H1 (cell line): ENCODE measurements at regions not wholly inside any gene's neighbourhood (a gene's known extent, or its start where the extent isn't known, plus 50 kb on each side); places are given as distances from the start of the nearest gene placed in this dataset.
"Not testable (repeated sequence)": the region's sequence is repeated elsewhere in the genome, so short reads cannot be mapped to it uniquely, and the experiment has no call there.

Experiments
- CTCF ChIA-PET: fragments of 300-600 bp; sonication (Branson Sonifier 250); formaldehyde crosslinking; loops from one replicate; lab custom pipeline; 2021; ENCODE audit not compliant: partially characterized antibody; lab: Charles Lee
- POLR2A ChIA-PET: fragments of 300-600 bp; sonication (Branson Sonifier 250); formaldehyde crosslinking; loops from one replicate; lab custom pipeline; 2021; ENCODE audit warnings: inconsistent platforms; ENCODE audit not compliant: partially characterized antibody; lab: Charles Lee
- DNase-seq, 2 experiments: peaks; one replicate each; pipeline versions ENCODE4 v3.0.0 to v3.0.0-alpha.2; 2010 to 2022; ENCODE audit warnings: low spot score in 2 of 2, low read depth in 1 of 2, mixed read lengths in 1 of 2
- FAIRE-seq: peaks from 2 replicates; lab custom pipeline; 2011; peaks lifted over from hg19 to GRCh38; lab: Jason Lieb, UNC
- H2AFZ ChIP-seq: 2 replicates; pipeline ENCODE4 v1.8.1; 2012; ENCODE audit warnings: low read length, inconsistent platforms
- H2AK5ac ChIP-seq: 2 replicates; pipeline ENCODE4 v1.6.1; 2013; ENCODE audit warnings: low read depth, low read length
- H2BK120ac ChIP-seq: replicated peaks from 2 replicates; pipeline ENCODE3; 2013; ENCODE audit warnings: low read depth, low read length, inconsistent platforms
- H2BK12ac ChIP-seq: 2 replicates; pipeline ENCODE4 v1.6.1; 2013; ENCODE audit warnings: low read depth, low read length
- H2BK15ac ChIP-seq: 2 replicates; pipeline ENCODE4 v1.6.1; 2013; ENCODE audit warnings: low read length
- H2BK20ac ChIP-seq: 2 replicates; pipeline ENCODE4 v1.6.1; 2013; ENCODE audit warnings: low read length
- H2BK5ac ChIP-seq: 2 replicates; pipeline ENCODE4 v1.6.1; 2013; ENCODE audit warnings: low read depth, low read length
- H3K14ac ChIP-seq: 2 replicates; pipeline ENCODE4 v1.6.1; 2013; ENCODE audit warnings: inconsistent platforms; ENCODE audit not compliant: insufficient read length
- H3K18ac ChIP-seq: 2 replicates; pipeline ENCODE4 v1.6.1; 2013; ENCODE audit warnings: low read length; ENCODE audit errors: extremely low read depth
- H3K23ac ChIP-seq: 2 replicates; pipeline ENCODE4 v1.6.1; 2013; ENCODE audit warnings: inconsistent platforms; ENCODE audit not compliant: insufficient read length
- H3K23me2 ChIP-seq: 2 replicates; pipeline ENCODE4 v1.6.1; 2013; ENCODE audit warnings: low read depth, low read length
- H3K27ac ChIP-seq: 2 replicates; pipeline ENCODE4 v1.6.1; 2011; ENCODE audit warnings: low read depth, low read length, inconsistent platforms
- H3K27me3 ChIP-seq, 4 experiments: replicated peaks in 1 of 4; 1 replicate in 1 of 4; 2 replicates in 3 of 4; pipeline versions ENCODE4 v1.6.1 to v1.8.1; 2011 to 2013; ENCODE audit warnings: low read length in 3 of 4, mild to moderate bottlenecking in 3 of 4, inconsistent platforms in 2 of 4, mixed read lengths in 2 of 4, moderate library complexity in 1 of 4; ENCODE audit not compliant: control insufficient read depth in 3 of 4, insufficient read depth in 3 of 4; ENCODE audit errors: extremely low read depth in 1 of 4
- H3K36me3 ChIP-seq, 4 experiments: 2 replicates each; pipeline versions ENCODE4 v1.6.1 to v1.8.1; 2011 to 2013; ENCODE audit warnings: mild to moderate bottlenecking in 4 of 4, low read length in 3 of 4, moderate library complexity in 2 of 4, control low read depth in 1 of 4, inconsistent platforms in 1 of 4; ENCODE audit not compliant: insufficient read depth in 4 of 4, control insufficient read depth in 2 of 4
- H3K4ac ChIP-seq: replicated peaks from 2 replicates; pipeline ENCODE3; 2013; ENCODE audit warnings: low read length, low read depth, mixed read lengths, inconsistent platforms; ENCODE audit not compliant: insufficient read length
- H3K4me1 ChIP-seq, 4 experiments: replicated peaks in 1 of 4; 1 replicate in 1 of 4; 2 replicates in 3 of 4; pipeline versions ENCODE4 v1.6.1 to v1.8.1; 2011 to 2013; ENCODE audit warnings: low read length in 3 of 4, inconsistent platforms in 2 of 4, mixed read lengths in 1 of 4; ENCODE audit not compliant: insufficient read depth in 4 of 4, control insufficient read depth in 3 of 4
- H3K4me2 ChIP-seq, 2 experiments: 2 replicates each; pipeline versions ENCODE4 v1.6.1 to v1.8.1; 2011 to 2013; ENCODE audit warnings: low read depth in 2 of 2, low read length in 2 of 2, control low read depth in 1 of 2, inconsistent platforms in 1 of 2, mild to moderate bottlenecking in 1 of 2; ENCODE audit not compliant: insufficient read depth in 1 of 2
- H3K4me3 ChIP-seq, 4 experiments: fragments of 200-600, 300-600 bp in 1 of 4; sonication (generic), shearing (Covaris generic), sonication (Bioruptor Twin) in 1 of 4; 2 replicates each; pipeline versions ENCODE4 v1.5.1 to v1.8.1; 2011 to 2016; ENCODE audit warnings: low read length in 4 of 4, low read depth in 3 of 4, control low read depth in 2 of 4, inconsistent platforms in 2 of 4, mild to moderate bottlenecking in 2 of 4, mixed read lengths in 1 of 4, moderate library complexity in 1 of 4; ENCODE audit not compliant: insufficient read depth in 2 of 4; ENCODE audit errors: extremely low read depth in 1 of 4
- H3K56ac ChIP-seq: replicated peaks from 2 replicates; pipeline ENCODE3; 2013; ENCODE audit warnings: low read depth, mild to moderate bottlenecking, mixed read lengths, low read length, inconsistent platforms; ENCODE audit not compliant: insufficient read length
- H3K79me1 ChIP-seq: 2 replicates; pipeline ENCODE4 v1.6.1; 2013; ENCODE audit warnings: low read depth, low read length, control low read depth
- H3K79me2 ChIP-seq, 2 experiments: 2 replicates each; pipeline versions ENCODE4 v1.6.1 to v1.8.1; 2012 to 2013; ENCODE audit warnings: low read length in 2 of 2, mild to moderate bottlenecking in 2 of 2, inconsistent platforms in 1 of 2; ENCODE audit not compliant: insufficient read depth in 2 of 2, control insufficient read depth in 1 of 2
- H3K9ac ChIP-seq, 4 experiments: replicated peaks in 1 of 4; 1 replicate in 1 of 4; 2 replicates in 3 of 4; pipeline versions ENCODE4 v1.6.1 to v1.8.1; 2011 to 2013; ENCODE audit warnings: low read depth in 3 of 4, low read length in 3 of 4, control low read depth in 2 of 4, mild to moderate bottlenecking in 2 of 4, moderate library complexity in 2 of 4, inconsistent platforms in 1 of 4; ENCODE audit errors: extremely low read depth in 1 of 4
- H3K9me3 ChIP-seq, 2 experiments: 2 replicates each; pipeline versions ENCODE4 v1.6.1 to v1.8.1; 2012 to 2013; ENCODE audit warnings: mild to moderate bottlenecking in 2 of 2, moderate library complexity in 2 of 2, control low read depth in 1 of 2, inconsistent platforms in 1 of 2, low read depth in 1 of 2, low read length in 1 of 2, mixed read lengths in 1 of 2; ENCODE audit not compliant: insufficient read depth in 2 of 2
- H4K20me1 ChIP-seq, 2 experiments: replicated peaks in 1 of 2; 2 replicates each; pipeline versions ENCODE3 to v1.8.1; 2011 to 2013; ENCODE audit warnings: inconsistent platforms in 2 of 2, low read length in 2 of 2, mild to moderate bottlenecking in 1 of 2; ENCODE audit not compliant: insufficient read depth in 2 of 2, control insufficient read depth in 1 of 2
- H4K5ac ChIP-seq: 2 replicates; pipeline ENCODE4 v1.6.1; 2013; ENCODE audit warnings: low read length, low read depth, mixed read lengths, inconsistent platforms; ENCODE audit not compliant: insufficient read length
- H4K8ac ChIP-seq: 2 replicates; pipeline ENCODE4 v1.8.0; 2013; ENCODE audit warnings: mild to moderate bottlenecking, moderate library complexity, low read length, inconsistent platforms; ENCODE audit not compliant: insufficient read depth; ENCODE audit errors: extremely low read depth
- H4K91ac ChIP-seq: replicated peaks from 2 replicates; pipeline ENCODE3; 2013; ENCODE audit warnings: low read length, mixed read lengths, inconsistent platforms; ENCODE audit not compliant: insufficient read length
- WGBS, 2 experiments: shearing (Covaris generic) in 1 of 2; methylation state at CpG; one replicate each; pipeline versions ENCODE4 v1.1.6 to v1.1.7; 2013 to 2015; ENCODE audit warnings: low lambda C conversion rate in 2 of 2, mixed read lengths in 2 of 2, inconsistent platforms in 1 of 2, low coverage in 1 of 2, missing lambda C conversion rate in 1 of 2; ENCODE audit not compliant: insufficient replicate concordance in 2 of 2, insufficient coverage in 1 of 2, insufficient read length in 1 of 2; ENCODE audit errors: extremely low coverage in 1 of 2, missing lambda C conversion rate in 1 of 2; 5-methylcytosine and 5-hydroxymethylcytosine counted together

DNA sequence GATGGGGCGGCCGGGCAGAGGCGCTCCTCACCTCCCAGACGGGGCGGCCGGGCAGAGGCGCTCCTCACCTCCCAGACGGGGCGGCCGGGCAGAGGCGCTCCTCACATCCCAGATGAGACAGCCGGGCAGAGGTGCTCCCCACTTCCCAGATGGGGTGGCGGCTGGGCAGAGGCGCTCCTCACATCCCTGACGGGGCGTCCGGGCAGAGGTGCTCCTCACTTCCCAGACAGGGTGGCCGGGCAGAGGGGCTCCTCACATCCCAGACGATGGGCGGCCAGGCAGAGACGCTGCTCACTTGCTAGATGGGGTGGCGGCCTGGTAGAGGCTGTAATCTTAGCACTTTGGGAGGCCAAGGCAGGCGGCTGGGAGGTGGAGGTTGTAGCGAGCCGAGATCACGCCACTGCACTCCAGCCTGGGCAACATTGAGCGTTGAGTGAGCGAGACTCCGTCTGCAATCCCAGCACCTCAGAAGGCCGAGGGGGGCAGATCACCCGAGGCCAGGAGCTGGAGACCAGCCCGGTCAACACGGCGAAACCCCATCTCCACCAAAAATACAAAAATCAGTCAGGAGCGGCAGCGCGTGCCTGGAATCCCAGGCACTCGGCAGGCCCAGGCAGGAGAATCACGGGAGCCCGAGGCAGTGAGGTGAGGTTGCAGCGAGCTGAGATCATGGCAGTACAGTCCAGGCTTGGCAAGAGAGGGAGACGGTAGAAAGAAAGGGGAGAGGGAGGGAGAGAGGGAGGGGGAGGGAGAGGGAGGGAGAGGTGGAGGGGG lies 141.4 kb downstream of the SMC2 start:
- H3K79me2 ChIP-seq, H3K27ac ChIP-seq, H3K23ac ChIP-seq, H3K9ac ChIP-seq, H4K20me1 ChIP-seq, H3K36me3 ChIP-seq, H2AK5ac ChIP-seq, H3K23me2 ChIP-seq, H2BK5ac ChIP-seq, H3K4me2 ChIP-seq, H3K18ac ChIP-seq, H2BK15ac ChIP-seq, H2AFZ ChIP-seq, H3K14ac ChIP-seq, H4K8ac ChIP-seq, H3K4me1 ChIP-seq, H2BK12ac ChIP-seq, H2BK120ac ChIP-seq, DNase-seq, H3K27me3 ChIP-seq, H2BK20ac ChIP-seq, H3K79me1 ChIP-seq, H3K56ac ChIP-seq, H4K5ac ChIP-seq, H3K4ac ChIP-seq, H4K91ac ChIP-seq, FAIRE-seq, H3K4me3 ChIP-seq, POLR2A ChIA-PET, CTCF ChIA-PET: not testable (repeated sequence)
- WGBS, 2 experiments, result 94% methylated on average over 16 of the region's 42 CpGs; no CpG with 5 or more reads in 1 of the 2 experiments
- peaks cover 4 to 18% of the 10 kb centered on the region in 2 experiments; a peak in 3 of 4 replicates for H3K9me3 ChIP-seq
